Cardiac muscle cell (in vitro differentiated cells and primary cell): ENCODE measurements at regions not wholly inside any gene's neighbourhood (a gene's known extent, or its start where the extent isn't known, plus 50 kb on each side); places are given as distances from the start of the nearest gene placed in this dataset.

Experiments used
- DNase-seq, 2 donors: peaks; one replicate each; pipeline versions ENCODE4 v3.0.0 to v3.0.0-alpha.2; 2010 to 2017; ENCODE audit warnings: low read depth in 1 of 2, low spot score in 1 of 2
- H3K27ac ChIP-seq: fragments of 200-600 bp; sonication (generic); 2 replicates; pipeline ENCODE4 v1.5.1; 2016
- H3K27me3 ChIP-seq: fragments of 200-600 bp; sonication (generic); 2 replicates; pipeline ENCODE4 v1.6.0; 2016; ENCODE audit warnings: control low read depth
- H3K36me3 ChIP-seq: fragments of 200-600 bp; sonication (generic); 2 replicates; pipeline ENCODE4 v1.5.1; 2016; ENCODE audit warnings: control low read depth
- H3K4me1 ChIP-seq: fragments of 200-600 bp; sonication (generic); 2 replicates; pipeline ENCODE4 v1.8.1; 2017; ENCODE audit warnings: low read depth, mild to moderate bottlenecking, mixed run types
- H3K4me3 ChIP-seq: fragments of 200-600 bp; sonication (generic); 2 replicates; pipeline ENCODE4 v1.5.1; 2016; ENCODE audit warnings: mild to moderate bottlenecking
- H3K9me3 ChIP-seq: fragments of 200-600 bp; sonication (generic); 2 replicates; pipeline ENCODE4 v1.5.1; 2017; ENCODE audit warnings: low read depth, mild to moderate bottlenecking, control low read depth
- TF ChIP-seq, protein P1 (sequence below): IDR thresholded peaks from 2 replicates; pipeline ENCODE4 v1.5.1; 2012; ENCODE audit warnings: low read depth, mild to moderate bottlenecking, low read length

DNA sequence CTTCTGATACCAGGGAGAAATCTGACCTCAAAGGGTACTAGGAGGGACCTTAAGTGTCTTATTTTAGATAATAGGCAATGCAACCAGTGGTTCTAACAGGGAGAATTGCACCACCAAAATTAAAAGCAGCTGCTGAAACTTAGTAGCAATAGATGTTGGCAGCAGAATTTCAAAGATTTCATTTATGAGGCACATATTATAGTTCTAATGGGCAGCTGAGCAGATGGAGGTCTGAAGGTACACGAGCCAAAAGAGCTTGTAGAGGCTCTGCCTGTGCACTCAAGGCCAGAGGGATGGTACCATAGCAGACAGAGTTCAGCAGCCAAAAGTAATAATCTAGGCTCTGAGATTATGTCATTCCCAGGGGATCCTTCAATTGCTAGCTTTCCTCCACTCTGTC is 87.3 kb upstream of the NCKAP5 start:
- Histone ChIP-seq H3K4me1 (no peaks in the 10 kb centered on the region), H3K27ac (no peak overlapping the region), H3K9me3 (no peaks in the 10 kb centered on the region), H3K27me3 (no peaks in the 10 kb centered on the region), H3K36me3 (no peaks in the 10 kb centered on the region), H3K4me3 (no peak overlapping the region)
- no peak for DNase-seq
- TF ChIP-seq, protein P1, sequence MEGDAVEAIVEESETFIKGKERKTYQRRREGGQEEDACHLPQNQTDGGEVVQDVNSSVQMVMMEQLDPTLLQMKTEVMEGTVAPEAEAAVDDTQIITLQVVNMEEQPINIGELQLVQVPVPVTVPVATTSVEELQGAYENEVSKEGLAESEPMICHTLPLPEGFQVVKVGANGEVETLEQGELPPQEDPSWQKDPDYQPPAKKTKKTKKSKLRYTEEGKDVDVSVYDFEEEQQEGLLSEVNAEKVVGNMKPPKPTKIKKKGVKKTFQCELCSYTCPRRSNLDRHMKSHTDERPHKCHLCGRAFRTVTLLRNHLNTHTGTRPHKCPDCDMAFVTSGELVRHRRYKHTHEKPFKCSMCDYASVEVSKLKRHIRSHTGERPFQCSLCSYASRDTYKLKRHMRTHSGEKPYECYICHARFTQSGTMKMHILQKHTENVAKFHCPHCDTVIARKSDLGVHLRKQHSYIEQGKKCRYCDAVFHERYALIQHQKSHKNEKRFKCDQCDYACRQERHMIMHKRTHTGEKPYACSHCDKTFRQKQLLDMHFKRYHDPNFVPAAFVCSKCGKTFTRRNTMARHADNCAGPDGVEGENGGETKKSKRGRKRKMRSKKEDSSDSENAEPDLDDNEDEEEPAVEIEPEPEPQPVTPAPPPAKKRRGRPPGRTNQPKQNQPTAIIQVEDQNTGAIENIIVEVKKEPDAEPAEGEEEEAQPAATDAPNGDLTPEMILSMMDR = no peak

DNA sequence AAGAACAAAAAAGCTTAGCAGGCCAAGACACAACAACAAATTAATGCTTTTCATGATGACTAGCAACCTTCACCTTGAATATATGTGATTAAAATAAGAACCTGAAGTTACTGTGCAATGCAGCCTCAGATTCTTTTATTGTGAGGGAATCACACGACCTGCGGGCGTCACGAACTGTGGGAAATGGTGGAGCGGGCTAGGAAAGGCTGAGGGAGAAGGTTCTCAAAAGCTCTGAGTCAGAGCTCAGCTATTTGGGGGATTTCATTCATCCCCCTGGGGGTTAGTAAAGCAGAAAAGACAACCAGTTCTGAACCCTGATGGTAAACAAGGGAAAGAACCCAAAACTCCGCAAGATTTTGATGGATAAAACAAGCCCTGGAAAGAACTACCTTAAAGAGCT is 89.3 kb upstream of the NCKAP5 start:
- TF ChIP-seq, protein P1 = no peak

DNA sequence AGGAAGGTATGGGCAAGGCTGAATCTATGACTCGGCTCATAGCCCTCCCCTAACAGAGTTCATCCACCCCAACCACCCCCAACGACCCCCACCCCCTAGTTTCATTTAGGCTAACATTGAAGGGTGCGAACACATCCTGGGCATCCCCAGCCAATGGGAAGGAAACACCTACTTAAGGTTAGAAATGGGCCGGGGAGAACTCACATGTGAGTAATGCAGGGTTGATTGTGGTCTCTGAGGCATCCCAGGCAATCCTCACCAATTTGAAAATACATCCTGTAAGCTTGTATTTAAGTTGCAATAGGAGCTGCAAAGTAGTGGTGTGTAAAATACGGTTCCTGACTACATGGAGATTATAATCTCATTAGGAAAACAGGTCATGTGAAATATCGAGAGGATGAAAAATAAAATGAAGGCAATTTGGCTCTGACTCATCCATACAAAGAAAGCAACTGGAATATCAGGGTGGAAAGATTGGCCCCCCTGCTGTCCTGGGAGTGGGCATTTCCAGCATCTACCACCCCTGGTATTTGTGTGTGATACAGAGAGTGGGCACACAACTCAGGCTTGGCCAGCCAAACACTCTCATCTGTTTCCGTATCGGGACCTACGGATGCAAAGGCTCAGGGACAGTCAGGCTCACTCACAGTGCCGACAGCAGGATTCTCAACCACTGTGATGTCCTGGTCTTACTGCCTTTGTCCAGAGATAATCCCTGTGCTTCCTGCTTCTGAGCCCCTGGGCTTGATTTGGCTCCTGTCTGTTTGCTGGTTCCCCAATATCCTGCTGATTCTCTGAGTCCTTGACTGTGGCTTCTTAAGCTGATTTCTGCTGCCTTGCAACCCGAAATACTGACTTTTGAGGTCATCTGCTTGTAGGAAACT is 90.0 kb upstream of the NCKAP5 start:
- no peak overlapping the region for H3K4me3 ChIP-seq
- H3K4me1 ChIP-seq = no peaks in the 10 kb centered on the region
- TF ChIP-seq, protein P1 = no peak
- no peaks in the 10 kb centered on the region for H3K9me3 ChIP-seq
- no peak overlapping the region for H3K27ac ChIP-seq
- no peaks in the 10 kb centered on the region for H3K36me3 ChIP-seq
- no peak for DNase-seq
- H3K27me3 ChIP-seq = no peaks in the 10 kb centered on the region

More for the DNA sequence above, 89.3 kb upstream of the NCKAP5 start:
- no peak overlapping the region for H3K4me3 ChIP-seq
- no peak overlapping the region for H3K27ac ChIP-seq
- DNase-seq = no peak
- H3K4me1 ChIP-seq = no peaks in the 10 kb centered on the region
- H3K9me3 ChIP-seq = no peaks in the 10 kb centered on the region
- H3K27me3 ChIP-seq = no peaks in the 10 kb centered on the region
- no peaks in the 10 kb centered on the region for H3K36me3 ChIP-seq

DNA sequence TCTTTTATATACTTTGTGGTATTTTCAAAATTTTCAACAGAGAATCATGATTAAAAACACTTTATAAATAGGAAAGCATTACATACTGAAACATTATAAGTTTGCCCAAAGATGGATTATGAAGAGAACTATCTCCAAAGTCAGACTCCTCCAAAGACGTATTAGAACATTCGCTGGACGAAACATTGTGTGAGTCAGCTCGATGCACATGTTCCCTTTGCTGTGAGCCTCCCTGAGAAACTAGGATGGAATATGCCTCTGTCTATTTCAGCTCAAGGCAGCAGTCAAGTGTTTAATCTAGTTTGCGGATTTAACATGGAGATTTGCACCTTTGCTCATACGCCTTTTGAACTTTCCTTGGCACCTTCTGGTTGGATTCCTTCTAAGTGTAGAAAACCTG is 92.2 kb upstream of the NCKAP5 start:
- no peaks in the 10 kb centered on the region for H3K4me1 ChIP-seq
- no peak overlapping the region for H3K4me3 ChIP-seq
- H3K36me3 ChIP-seq = no peaks in the 10 kb centered on the region
- H3K9me3 ChIP-seq = no peaks in the 10 kb centered on the region
- no peak for DNase-seq
- H3K27me3 ChIP-seq = no peaks in the 10 kb centered on the region
- no peak overlapping the region for H3K27ac ChIP-seq
- TF ChIP-seq, protein P1 = no peak

DNA sequence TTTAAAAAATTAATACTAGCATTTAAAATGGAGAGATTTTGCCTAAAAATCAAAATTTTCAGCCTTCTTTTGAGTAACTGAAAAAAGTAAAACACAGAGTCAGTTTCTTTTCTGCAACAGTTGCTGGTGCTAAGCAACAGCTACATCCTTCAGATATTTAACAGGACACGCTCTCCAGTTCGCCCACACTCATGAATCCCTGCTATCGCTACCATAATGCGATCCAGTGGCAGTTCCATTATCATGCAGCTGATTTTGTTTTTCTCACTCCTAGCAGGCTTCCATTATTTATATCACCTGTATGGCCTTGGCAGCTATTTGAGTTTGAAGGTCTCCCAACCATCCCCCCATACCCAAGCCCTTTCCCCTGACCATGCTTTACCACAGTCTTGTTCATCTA is 93.1 kb upstream of the NCKAP5 start:
- H3K4me3 ChIP-seq = no peak overlapping the region
- H3K27ac ChIP-seq = no peak overlapping the region
- H3K4me1 ChIP-seq = no peaks in the 10 kb centered on the region
- no peaks in the 10 kb centered on the region for H3K9me3 ChIP-seq
- TF ChIP-seq, protein P1 = no peak
- no peaks in the 10 kb centered on the region for H3K36me3 ChIP-seq
- no peaks in the 10 kb centered on the region for H3K27me3 ChIP-seq
- DNase-seq = no peak
